OCI-LY1 (cell line): ENCODE measurements at regions not wholly inside any gene's neighbourhood (a gene's known extent, or its start where the extent isn't known, plus 50 kb on each side); places are given as distances from the start of the nearest gene placed in this dataset.

Experiments
- H2AFZ ChIP-seq: fragments of 200-600 bp; sonication (generic), shearing (Covaris generic); 2 replicates; pipeline ENCODE4 v1.6.0; 2014; ENCODE audit warnings: antibody characterized with exemption, mild to moderate bottlenecking, low read length
- H3F3A ChIP-seq: fragments of 200-600 bp; sonication (generic), shearing (Covaris generic); 2 replicates; pipeline ENCODE4 v1.6.0; 2014; ENCODE audit warnings: mild to moderate bottlenecking, antibody characterized with exemption, low read length, moderate library complexity; ENCODE audit not compliant: insufficient read depth
- H3K27ac ChIP-seq: fragments of 200-600 bp; sonication (generic); 2 replicates; pipeline ENCODE4 v1.5.1; 2014; ENCODE audit warnings: low read length, mixed run types, mild to moderate bottlenecking, low read depth; ENCODE audit not compliant: poor library complexity, severe bottlenecking
- H3K27me3 ChIP-seq: fragments of 200-600 bp; sonication (generic); 2 replicates; pipeline ENCODE4 v1.6.0; 2014; ENCODE audit warnings: antibody characterized with exemption, mild to moderate bottlenecking, low read length, moderate library complexity; ENCODE audit not compliant: insufficient read depth
- H3K36me3 ChIP-seq: fragments of 200-600 bp; sonication (generic); 2 replicates; pipeline ENCODE4 v1.6.1; 2014; ENCODE audit warnings: mild to moderate bottlenecking, antibody characterized with exemption, low read length, moderate library complexity, mixed read lengths; ENCODE audit not compliant: insufficient read depth
- H3K4me1 ChIP-seq: fragments of 200-600 bp; sonication (generic); 2 replicates; pipeline ENCODE4 v1.5.1; 2014; ENCODE audit warnings: mild to moderate bottlenecking, low read length, moderate library complexity; ENCODE audit not compliant: insufficient read depth, severe bottlenecking
- H3K4me2 ChIP-seq: fragments of 200-600 bp; sonication (generic), shearing (Covaris generic); 2 replicates; pipeline ENCODE4 v1.6.1; 2014; ENCODE audit warnings: low read length
- H3K4me3 ChIP-seq: fragments of 200-600 bp; sonication (generic); 2 replicates; pipeline ENCODE4 v1.5.1; 2014; ENCODE audit warnings: low read length, low read depth, mild to moderate bottlenecking, mixed read lengths; ENCODE audit not compliant: poor library complexity, severe bottlenecking
- H3K79me2 ChIP-seq: fragments of 200-600 bp; shearing (Covaris generic); 2 replicates; pipeline ENCODE4 v1.6.1; 2016; ENCODE audit warnings: mixed run types, low read length, mixed read lengths; ENCODE audit not compliant: insufficient read depth
- H3K9ac ChIP-seq: fragments of 200-600 bp; sonication (generic), shearing (Covaris generic); 2 replicates; pipeline ENCODE4 v1.6.1; 2014; ENCODE audit warnings: mild to moderate bottlenecking, low read length, mixed read lengths
- H3K9me2 ChIP-seq: fragments of 200-600 bp; sonication (generic), shearing (Covaris generic); 2 replicates; pipeline ENCODE4 v1.6.1; 2014; ENCODE audit warnings: low read depth, mild to moderate bottlenecking, low read length, mixed read lengths
- H3K9me3 ChIP-seq: fragments of 200-600 bp; shearing (Covaris generic); 2 replicates; pipeline ENCODE4 v1.6.1; 2014; ENCODE audit warnings: low read length, mixed read lengths
- H4K20me1 ChIP-seq: fragments of 200-600 bp; sonication (generic), shearing (Covaris generic); 2 replicates; pipeline ENCODE4 v1.6.0; 2016; ENCODE audit warnings: mild to moderate bottlenecking, low read length; ENCODE audit not compliant: insufficient read depth
- EZH2 ChIP-seq: fragments of 200-600 bp; sonication (generic), shearing (Covaris generic); IDR thresholded peaks from 2 replicates; pipeline ENCODE4 v1.8.0; 2017; ENCODE audit warnings: borderline replicate concordance, mixed run types, mild to moderate bottlenecking, antibody characterized with exemption, low read length, moderate library complexity, mixed read lengths
- TF ChIP-seq, protein P1 (sequence below): fragments of 200-600 bp; sonication (generic), shearing (Covaris generic); IDR thresholded peaks from 2 replicates; pipeline ENCODE4 v1.5.1; 2017; ENCODE audit warnings: mild to moderate bottlenecking, antibody characterized with exemption, low read length, moderate library complexity, mixed read lengths

- Histone ChIP-seq H2AFZ (no peak overlapping the region), H3K27ac (no peak overlapping the region), H3K4me1 (no peaks in the 10 kb centered on the region), H3K79me2 (no peaks in the 10 kb centered on the region), H3K4me2 (no peak overlapping the region), H3K9ac (no peak overlapping the region), H3F3A (no peaks in the 10 kb centered on the region), H3K36me3 (no peaks in the 10 kb centered on the region), H3K9me3 (no peaks in the 10 kb centered on the region), H4K20me1 (no peaks in the 10 kb centered on the region), H3K9me2 (no peaks in the 10 kb centered on the region), H3K4me3 (no peak overlapping the region), H3K27me3 (0 out of 2 replicates have a peak, but pooled peaks cover 6% of the 10 kb centered on the region)
- TF ChIP-seq, protein P1, sequence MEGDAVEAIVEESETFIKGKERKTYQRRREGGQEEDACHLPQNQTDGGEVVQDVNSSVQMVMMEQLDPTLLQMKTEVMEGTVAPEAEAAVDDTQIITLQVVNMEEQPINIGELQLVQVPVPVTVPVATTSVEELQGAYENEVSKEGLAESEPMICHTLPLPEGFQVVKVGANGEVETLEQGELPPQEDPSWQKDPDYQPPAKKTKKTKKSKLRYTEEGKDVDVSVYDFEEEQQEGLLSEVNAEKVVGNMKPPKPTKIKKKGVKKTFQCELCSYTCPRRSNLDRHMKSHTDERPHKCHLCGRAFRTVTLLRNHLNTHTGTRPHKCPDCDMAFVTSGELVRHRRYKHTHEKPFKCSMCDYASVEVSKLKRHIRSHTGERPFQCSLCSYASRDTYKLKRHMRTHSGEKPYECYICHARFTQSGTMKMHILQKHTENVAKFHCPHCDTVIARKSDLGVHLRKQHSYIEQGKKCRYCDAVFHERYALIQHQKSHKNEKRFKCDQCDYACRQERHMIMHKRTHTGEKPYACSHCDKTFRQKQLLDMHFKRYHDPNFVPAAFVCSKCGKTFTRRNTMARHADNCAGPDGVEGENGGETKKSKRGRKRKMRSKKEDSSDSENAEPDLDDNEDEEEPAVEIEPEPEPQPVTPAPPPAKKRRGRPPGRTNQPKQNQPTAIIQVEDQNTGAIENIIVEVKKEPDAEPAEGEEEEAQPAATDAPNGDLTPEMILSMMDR, result no peak
- no peak for TF ChIP-seq EZH2
Observed at GRCh38 chr18:78518805-78519204, 460.8 kb upstream of the SALL3 start.

- Histone ChIP-seq H3K79me2 (no peaks in the 10 kb centered on the region), H3K4me2 (no peak overlapping the region), H2AFZ (no peak overlapping the region), H3K36me3 (no peaks in the 10 kb centered on the region), H3F3A (no peaks in the 10 kb centered on the region), H3K4me1 (no peaks in the 10 kb centered on the region), H3K4me3 (no peak overlapping the region), H4K20me1 (no peaks in the 10 kb centered on the region), H3K27ac (no peak overlapping the region), H3K9me3 (no peaks in the 10 kb centered on the region), H3K9ac (no peak overlapping the region), H3K9me2 (no peaks in the 10 kb centered on the region), H3K27me3 (0 out of 2 replicates have a peak, but pooled peaks cover 6% of the 10 kb centered on the region)
- TF ChIP-seq, protein P1, result no peak
- TF ChIP-seq EZH2, result no peak
Observed at GRCh38 chr18:78519394-78520062, 460.1 kb upstream of the SALL3 start.

GRCh38 chr18:78521136-78521535 lies 458.5 kb upstream of the SALL3 start:
- H2AFZ ChIP-seq, result no peak overlapping the region
- H3K4me3 ChIP-seq, result no peak overlapping the region
- H3K27ac ChIP-seq, result no peak overlapping the region
- TF ChIP-seq EZH2, result no peak
- TF ChIP-seq, protein P1, result no peak
- H3K9me2 ChIP-seq, result no peaks in the 10 kb centered on the region
- no peaks in the 10 kb centered on the region for H3K4me1 ChIP-seq
- H3K79me2 ChIP-seq, result no peaks in the 10 kb centered on the region
- no peaks in the 10 kb centered on the region for H3K9me3 ChIP-seq
- H4K20me1 ChIP-seq, result no peaks in the 10 kb centered on the region
- H3K27me3 ChIP-seq, result 0 out of 2 replicates have a peak, but pooled peaks cover 6% of the 10 kb centered on the region
- no peak overlapping the region for H3K9ac ChIP-seq
- H3F3A ChIP-seq, result no peaks in the 10 kb centered on the region
- H3K4me2 ChIP-seq, result no peak overlapping the region
- no peaks in the 10 kb centered on the region for H3K36me3 ChIP-seq
